ENCODE measurements at regions not wholly inside any gene's neighbourhood (a gene's known extent, or its start where the extent isn't known, plus 50 kb on each side); places are given as distances from the start of the nearest gene placed in this dataset.

- TF ChIP-seq, protein P1, sequence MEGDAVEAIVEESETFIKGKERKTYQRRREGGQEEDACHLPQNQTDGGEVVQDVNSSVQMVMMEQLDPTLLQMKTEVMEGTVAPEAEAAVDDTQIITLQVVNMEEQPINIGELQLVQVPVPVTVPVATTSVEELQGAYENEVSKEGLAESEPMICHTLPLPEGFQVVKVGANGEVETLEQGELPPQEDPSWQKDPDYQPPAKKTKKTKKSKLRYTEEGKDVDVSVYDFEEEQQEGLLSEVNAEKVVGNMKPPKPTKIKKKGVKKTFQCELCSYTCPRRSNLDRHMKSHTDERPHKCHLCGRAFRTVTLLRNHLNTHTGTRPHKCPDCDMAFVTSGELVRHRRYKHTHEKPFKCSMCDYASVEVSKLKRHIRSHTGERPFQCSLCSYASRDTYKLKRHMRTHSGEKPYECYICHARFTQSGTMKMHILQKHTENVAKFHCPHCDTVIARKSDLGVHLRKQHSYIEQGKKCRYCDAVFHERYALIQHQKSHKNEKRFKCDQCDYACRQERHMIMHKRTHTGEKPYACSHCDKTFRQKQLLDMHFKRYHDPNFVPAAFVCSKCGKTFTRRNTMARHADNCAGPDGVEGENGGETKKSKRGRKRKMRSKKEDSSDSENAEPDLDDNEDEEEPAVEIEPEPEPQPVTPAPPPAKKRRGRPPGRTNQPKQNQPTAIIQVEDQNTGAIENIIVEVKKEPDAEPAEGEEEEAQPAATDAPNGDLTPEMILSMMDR (IDR thresholded peaks at IDR 0.05), result no peak
- no peak for TF ChIP-seq POLR2A (IDR thresholded peaks at IDR 0.05)
Measured at GRCh38 chr2:41127351-41127750, 675.5 kb upstream of the SLC8A1 start.

Data from esophagus squamous epithelium (tissue), 4 donors.